Fibroblast of mammary gland (primary cell): ENCODE measurements at regions not wholly inside any gene's neighbourhood (a gene's known extent, or its start where the extent isn't known, plus 50 kb on each side); places are given as distances from the start of the nearest gene placed in this dataset.
A peak's percentile ranks its signal among the peaks of the same experiment; 100 is the strongest.

Source experiments
- DNase-seq: peaks from one replicate; pipeline ENCODE4 v3.0.0-alpha.2; 2010; ENCODE audit warnings: low read depth
- H3K4me3 ChIP-seq: 2 replicates; pipeline ENCODE4 v1.5.1; 2011; ENCODE audit warnings: low read depth, mild to moderate bottlenecking, low read length, moderate library complexity; ENCODE audit not compliant: control insufficient read depth
- TF ChIP-seq, protein P1 (sequence below): conservative IDR thresholded peaks from 2 replicates; pipeline ENCODE4 v1.5.1; 2011; ENCODE audit warnings: low read depth, low read length, inconsistent platforms; ENCODE audit not compliant: control insufficient read depth, insufficient read depth

DNA sequence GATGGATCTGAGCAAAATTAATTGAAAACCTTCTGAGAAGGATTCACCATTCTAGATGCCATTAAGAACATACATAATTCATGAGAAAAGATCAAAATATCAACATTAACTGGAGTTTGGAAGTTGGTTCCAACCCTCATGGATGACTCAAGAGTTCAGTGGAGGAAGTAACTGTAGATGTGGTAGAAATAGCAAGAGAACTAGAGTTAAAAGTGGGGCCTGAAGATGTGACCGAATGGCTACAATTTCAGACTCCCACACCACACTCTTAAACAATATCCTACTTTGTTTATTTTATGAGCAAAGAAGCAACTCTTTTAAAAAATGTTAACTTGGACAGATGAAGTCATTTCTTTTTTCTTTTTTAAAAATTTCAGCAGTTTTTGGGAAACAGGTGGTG is 354.3 kb downstream of the KLF12 start:
- no peak for DNase-seq
- no peak overlapping the region for H3K4me3 ChIP-seq
- TF ChIP-seq, protein P1, sequence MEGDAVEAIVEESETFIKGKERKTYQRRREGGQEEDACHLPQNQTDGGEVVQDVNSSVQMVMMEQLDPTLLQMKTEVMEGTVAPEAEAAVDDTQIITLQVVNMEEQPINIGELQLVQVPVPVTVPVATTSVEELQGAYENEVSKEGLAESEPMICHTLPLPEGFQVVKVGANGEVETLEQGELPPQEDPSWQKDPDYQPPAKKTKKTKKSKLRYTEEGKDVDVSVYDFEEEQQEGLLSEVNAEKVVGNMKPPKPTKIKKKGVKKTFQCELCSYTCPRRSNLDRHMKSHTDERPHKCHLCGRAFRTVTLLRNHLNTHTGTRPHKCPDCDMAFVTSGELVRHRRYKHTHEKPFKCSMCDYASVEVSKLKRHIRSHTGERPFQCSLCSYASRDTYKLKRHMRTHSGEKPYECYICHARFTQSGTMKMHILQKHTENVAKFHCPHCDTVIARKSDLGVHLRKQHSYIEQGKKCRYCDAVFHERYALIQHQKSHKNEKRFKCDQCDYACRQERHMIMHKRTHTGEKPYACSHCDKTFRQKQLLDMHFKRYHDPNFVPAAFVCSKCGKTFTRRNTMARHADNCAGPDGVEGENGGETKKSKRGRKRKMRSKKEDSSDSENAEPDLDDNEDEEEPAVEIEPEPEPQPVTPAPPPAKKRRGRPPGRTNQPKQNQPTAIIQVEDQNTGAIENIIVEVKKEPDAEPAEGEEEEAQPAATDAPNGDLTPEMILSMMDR = no peak

DNA sequence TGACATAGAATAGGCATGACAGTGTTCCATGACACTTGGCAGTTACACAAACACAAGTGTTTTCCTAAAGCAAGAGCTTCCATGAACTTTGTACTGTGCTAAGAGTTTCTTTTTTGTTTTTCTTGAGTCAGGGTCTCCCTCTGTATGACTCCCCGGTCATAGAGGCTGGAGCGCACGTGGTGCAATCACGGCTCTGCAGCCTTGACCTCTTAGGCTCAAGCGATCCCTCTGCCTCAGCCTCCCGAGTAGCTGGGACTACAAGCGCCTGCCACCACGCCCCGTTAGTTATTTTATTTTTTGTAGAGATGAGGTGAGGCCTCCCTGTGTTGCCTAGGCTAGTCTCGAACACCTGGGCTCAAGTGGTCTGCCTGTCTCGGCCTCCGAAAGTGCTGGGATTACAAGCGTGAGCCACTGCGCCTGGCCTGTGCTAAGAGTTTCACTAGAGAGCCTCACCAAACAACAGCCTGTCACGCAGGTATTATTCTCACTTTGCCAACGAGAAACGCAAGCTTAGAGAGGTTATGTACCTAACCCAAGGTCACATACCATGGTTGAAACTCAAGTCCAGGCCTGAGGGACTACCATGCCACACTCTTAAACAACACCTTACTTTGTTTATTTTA is 355.9 kb downstream of the KLF12 start:
- DNase-seq = no peak
- H3K4me3 ChIP-seq = no peak overlapping the region
- TF ChIP-seq, protein P1 = no peak

DNA sequence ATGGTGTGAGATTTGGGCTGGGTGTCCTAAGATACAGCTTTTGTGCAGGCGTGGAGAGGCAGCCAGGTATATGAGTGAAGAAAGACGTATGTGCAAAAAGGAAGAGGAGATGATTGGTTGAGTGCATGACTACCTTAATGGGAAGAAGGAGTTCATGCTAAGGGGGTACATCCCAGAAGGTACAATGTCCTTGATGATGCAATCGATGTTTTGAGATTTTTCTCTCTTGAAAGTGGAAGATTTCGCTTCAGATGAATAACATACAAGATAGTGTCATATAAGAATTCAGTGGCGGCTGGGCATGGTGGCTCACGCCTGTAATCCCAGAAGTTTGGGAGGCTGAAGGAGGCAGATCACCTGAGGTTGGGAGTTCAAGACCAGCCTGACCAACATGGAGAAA is 357.1 kb downstream of the KLF12 start:
- DNase-seq = no peak
- TF ChIP-seq, protein P1 = no peak
- H3K4me3 ChIP-seq = no peak overlapping the region

DNA sequence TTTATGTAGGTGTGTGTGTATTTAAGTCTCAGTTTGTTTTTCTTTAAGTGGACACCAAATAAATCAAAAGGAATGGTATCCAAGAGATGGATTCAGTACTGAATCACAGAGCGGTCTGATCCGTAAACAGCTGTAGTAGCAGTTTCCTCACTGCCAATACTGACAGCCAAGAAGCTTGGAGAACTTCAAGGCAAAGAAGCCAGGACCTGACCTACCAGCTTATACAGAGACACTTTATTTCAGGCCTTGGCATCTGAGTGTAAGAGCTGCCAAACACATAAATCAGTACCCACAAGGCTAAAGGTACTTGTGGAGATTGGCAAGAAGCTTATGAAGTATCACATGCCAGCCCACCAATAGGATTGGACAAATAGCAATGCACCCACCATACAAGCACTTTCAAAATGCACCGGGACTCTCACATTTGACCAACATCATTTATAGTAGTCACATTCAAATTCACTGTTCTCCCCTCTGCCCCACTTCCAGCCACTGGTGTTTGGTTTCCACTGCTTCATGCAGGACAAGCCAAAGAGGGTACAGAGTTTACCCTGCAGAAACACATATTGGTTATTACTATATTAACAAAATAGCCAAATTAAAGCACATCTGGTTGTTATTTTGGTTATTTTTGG is 357.9 kb downstream of the KLF12 start:
- DNase-seq = peak; percentile 17
- TF ChIP-seq, protein P1 = no peak
- no peak overlapping the region for H3K4me3 ChIP-seq

DNA sequence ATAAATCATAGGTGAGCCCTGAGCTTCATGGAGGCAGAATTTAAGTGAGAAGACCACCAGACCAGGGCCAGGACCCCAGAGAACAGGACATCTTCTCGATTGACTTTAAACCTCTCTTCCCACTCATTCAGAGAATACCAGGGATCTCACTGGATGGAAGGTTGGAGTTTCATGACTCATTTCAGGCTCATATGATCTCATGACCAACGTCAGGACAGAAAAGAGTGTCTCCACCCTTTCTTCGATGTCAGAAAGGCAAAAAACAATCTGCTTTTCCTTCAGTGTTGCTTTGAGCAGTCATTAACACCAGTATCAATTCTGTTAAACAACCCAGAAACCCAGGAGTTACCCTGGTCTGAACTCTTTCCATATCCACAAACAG is 361.0 kb downstream of the KLF12 start:
- peak; percentile 40 for DNase-seq
- TF ChIP-seq, protein P1 = no peak
- no peak overlapping the region for H3K4me3 ChIP-seq

DNA sequence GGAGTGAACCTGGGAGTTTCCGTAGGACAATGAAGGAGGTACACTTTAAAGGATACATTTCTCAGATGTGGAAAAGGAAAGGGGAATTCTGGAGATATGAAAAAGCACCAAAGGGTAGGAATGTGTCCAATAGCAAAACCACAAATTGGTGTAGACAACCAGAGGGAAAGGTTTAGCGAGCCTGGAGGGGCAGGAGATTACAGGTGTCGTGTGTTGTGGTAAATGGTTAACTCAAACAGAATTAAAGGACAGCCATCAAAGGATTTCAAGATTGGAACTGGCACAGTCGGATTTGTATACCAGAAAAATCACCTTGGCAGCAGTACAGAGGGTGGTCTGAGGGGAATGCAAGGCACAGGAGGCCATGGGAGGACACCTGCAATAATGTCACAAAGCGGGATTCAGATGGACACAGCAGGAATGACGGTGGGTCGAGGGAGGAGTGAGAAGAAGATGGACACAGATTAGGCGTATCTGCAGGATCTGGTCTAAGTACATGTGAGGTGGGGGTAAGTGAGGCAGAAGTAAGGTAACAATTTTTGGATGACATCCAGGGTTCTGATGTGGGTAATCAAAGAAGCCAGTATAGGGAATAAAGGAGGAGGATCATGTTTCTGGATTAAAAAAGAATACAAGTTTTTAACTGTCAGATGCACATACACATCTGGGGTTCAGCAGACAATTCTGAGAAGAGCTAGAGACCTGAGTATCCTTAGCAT is 361.6 kb downstream of the KLF12 start:
- DNase-seq = no peak
- TF ChIP-seq, protein P1 = no peak

More for the DNA sequence above, 361.6 kb downstream of the KLF12 start:
- no peak overlapping the region for H3K4me3 ChIP-seq
